Suprapubic skin (tissue), 4 donors: ENCODE measurements at regions not wholly inside any gene's neighbourhood (a gene's known extent, or its start where the extent isn't known, plus 50 kb on each side); places are given as distances from the start of the nearest gene placed in this dataset.

Source experiments
- DNase-seq, 2 donors: peaks; one replicate each; pipeline ENCODE4 v3.0.0-alpha.2; 2019; ENCODE audit warnings: low spot score in 2 of 2
- H3K27ac ChIP-seq: fragments of 200-600 bp; sonication (generic); one replicate; pipeline ENCODE4 v1.5.1; 2019
- H3K27me3 ChIP-seq: fragments of 200-600 bp; sonication (generic); one replicate; pipeline ENCODE4 v1.5.1; 2019
- H3K36me3 ChIP-seq: fragments of 200-600 bp; sonication (generic); one replicate; pipeline ENCODE4 v1.5.1; 2019
- H3K4me1 ChIP-seq: fragments of 200-600 bp; sonication (generic); one replicate; pipeline ENCODE4 v1.5.1; 2019
- H3K4me3 ChIP-seq: fragments of 200-600 bp; sonication (generic); one replicate; pipeline ENCODE4 v1.5.1; 2019; ENCODE audit warnings: mild to moderate bottlenecking
- H3K9me3 ChIP-seq: fragments of 200-600 bp; sonication (generic); one replicate; pipeline ENCODE4 v1.5.1; 2019
- CTCF ChIP-seq, 2 donors: fragments of 200-600 bp in 1 of 2; fragments of 450-650 bp in 1 of 2; sonication (generic) in 1 of 2; IDR thresholded peaks; one replicate each; pipeline ENCODE4 v1.5.1; 2016 to 2019; ENCODE audit warnings: antibody characterized with exemption in 2 of 2, mild to moderate bottlenecking in 1 of 2, moderate library complexity in 1 of 2
- EP300 ChIP-seq: sonication (generic); formaldehyde crosslinking; IDR thresholded peaks from one replicate; pipeline ENCODE4 v1.6.1; 2017; ENCODE audit warnings: antibody characterized with exemption
- POLR2A ChIP-seq, 2 donors: fragments of 450-650 bp; IDR thresholded peaks; one replicate each; pipeline ENCODE4 v1.6.1; 2017; ENCODE audit warnings: antibody characterized with exemption in 2 of 2, mild to moderate bottlenecking in 2 of 2, moderate library complexity in 2 of 2
- POLR2AphosphoS5 ChIP-seq, 3 donors: sonication (generic); formaldehyde crosslinking; IDR thresholded peaks; one replicate each; pipeline ENCODE4 v1.6.1; 2017; ENCODE audit warnings: antibody characterized with exemption in 3 of 3
- WGBS: methylation state at CpG from one replicate; pipeline ENCODE4 v1.1.5; 2018; 5-methylcytosine and 5-hydroxymethylcytosine counted together

GRCh38 chr3:118400086-118400485 lies 634.6 kb downstream of the IGSF11 start:
- Histone ChIP-seq H3K9me3 (no peaks in the 10 kb centered on the region), H3K27ac (no peak overlapping the region), H3K36me3 (no peaks in the 10 kb centered on the region), H3K4me1 (no peaks in the 10 kb centered on the region), H3K4me3 (no peak overlapping the region), H3K27me3 (no peaks in the 10 kb centered on the region)
- TF ChIP-seq EP300 (no peak), POLR2A (IDR thresholded peaks at IDR 0.05) (no peak)
- 72% methylated on average over 2 of the region's 2 CpGs for WGBS
- no peak for DNase-seq

- H3K4me3 ChIP-seq, result no peak overlapping the region
- TF ChIP-seq POLR2AphosphoS5 (IDR thresholded peaks at IDR 0.05) (no peak), POLR2A (IDR thresholded peaks at IDR 0.05) (no peak), EP300 (no peak), CTCF (IDR thresholded peaks at IDR 0.05) (no peak)
- H3K27me3 ChIP-seq, result no peaks in the 10 kb centered on the region
- H3K27ac ChIP-seq, result no peak overlapping the region
- no peaks in the 10 kb centered on the region for H3K4me1 ChIP-seq
- 55% methylated on average over 1 of the region's 1 CpG for WGBS
- no peaks in the 10 kb centered on the region for H3K9me3 ChIP-seq
- DNase-seq, result no peak
- no peaks in the 10 kb centered on the region for H3K36me3 ChIP-seq
Measured at GRCh38 chr3:118400886-118401285, 633.8 kb downstream of the IGSF11 start.

DNA sequence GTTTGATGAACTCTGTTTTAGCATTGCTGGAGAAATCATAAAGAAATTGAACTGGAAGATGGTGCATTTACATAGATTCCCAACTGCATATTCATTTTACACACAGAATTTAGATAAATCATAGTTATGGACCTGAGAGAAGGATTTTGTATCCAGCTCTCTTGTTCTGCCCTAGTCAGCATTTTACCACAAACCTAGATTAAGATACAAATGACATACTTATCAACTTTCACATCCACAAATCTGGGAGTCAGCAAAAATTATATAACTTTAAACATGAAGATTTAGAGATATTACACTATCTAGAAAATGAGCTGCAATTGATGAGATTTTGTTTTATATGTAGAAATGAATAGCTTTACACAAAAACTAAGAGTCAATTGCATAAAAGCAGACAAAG lies 632.8 kb downstream of the IGSF11 start:
- no peaks in the 10 kb centered on the region for H3K9me3 ChIP-seq
- H3K36me3 ChIP-seq, result no peaks in the 10 kb centered on the region
- TF ChIP-seq POLR2A (IDR thresholded peaks at IDR 0.05) (no peak), EP300 (no peak), CTCF (IDR thresholded peaks at IDR 0.05) (no peak)
- H3K27me3 ChIP-seq, result no peaks in the 10 kb centered on the region
- H3K27ac ChIP-seq, result no peak overlapping the region
- DNase-seq, result no peak
- no peak overlapping the region for H3K4me3 ChIP-seq
- H3K4me1 ChIP-seq, result no peaks in the 10 kb centered on the region

DNA sequence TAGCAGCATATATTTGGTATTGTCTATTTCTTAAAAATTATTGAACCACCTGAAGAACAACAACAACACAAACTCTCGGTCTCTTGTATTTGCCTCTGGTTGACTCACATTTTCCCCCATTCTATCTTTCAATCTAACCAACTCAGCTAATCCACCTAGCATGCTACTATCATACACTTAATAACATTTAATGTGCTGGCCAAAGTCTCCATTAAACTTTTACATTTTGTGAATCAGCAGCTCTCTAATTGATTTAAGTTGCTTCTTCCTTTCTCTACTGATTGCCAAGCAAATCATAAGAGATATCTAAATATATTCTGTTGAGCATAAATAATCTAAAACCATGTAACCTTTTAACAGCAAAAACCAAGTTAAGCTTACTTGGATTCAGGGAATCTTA lies 631.7 kb downstream of the IGSF11 start:
- no peak for DNase-seq
- Histone ChIP-seq H3K4me1 (no peaks in the 10 kb centered on the region), H3K4me3 (no peak overlapping the region), H3K27me3 (no peaks in the 10 kb centered on the region), H3K27ac (no peak overlapping the region), H3K36me3 (no peaks in the 10 kb centered on the region), H3K9me3 (no peaks in the 10 kb centered on the region)
- 96% methylated on average over 1 of the region's 1 CpG for WGBS
- TF ChIP-seq CTCF (IDR thresholded peaks at IDR 0.05) (no peak), POLR2A (IDR thresholded peaks at IDR 0.05) (no peak), EP300 (no peak), POLR2AphosphoS5 (IDR thresholded peaks at IDR 0.05) (no peak)

DNA sequence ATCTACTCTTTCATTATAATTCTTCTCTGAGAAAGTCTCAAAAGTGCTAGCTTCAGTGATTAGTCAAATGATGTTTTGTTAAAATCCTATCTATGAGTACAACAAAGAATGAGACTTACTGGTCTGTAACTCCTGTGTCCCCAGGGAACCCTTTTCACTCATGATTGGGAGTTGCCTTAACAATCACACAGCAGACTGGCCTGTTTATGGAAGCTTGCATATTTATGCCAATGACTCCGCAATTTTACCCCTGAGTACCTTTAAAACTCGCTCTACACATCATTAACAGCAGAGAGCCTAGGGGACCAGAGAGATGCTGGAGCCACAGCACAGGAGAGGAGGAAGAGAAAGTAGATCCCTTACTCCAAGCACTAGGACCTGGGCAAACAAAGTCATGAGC lies 628.1 kb downstream of the IGSF11 start:
- no peak for DNase-seq
- H3K27ac ChIP-seq, result no peak overlapping the region
- no peaks in the 10 kb centered on the region for H3K27me3 ChIP-seq
- TF ChIP-seq EP300 (no peak), POLR2A (IDR thresholded peaks at IDR 0.05) (no peak), CTCF (IDR thresholded peaks at IDR 0.05) (no peak), POLR2AphosphoS5 (IDR thresholded peaks at IDR 0.05) (no peak)
- H3K4me1 ChIP-seq, result no peaks in the 10 kb centered on the region
- H3K4me3 ChIP-seq, result no peak overlapping the region
- H3K9me3 ChIP-seq, result no peaks in the 10 kb centered on the region
- 85% methylated on average over 2 of the region's 2 CpGs for WGBS
- H3K36me3 ChIP-seq, result no peaks in the 10 kb centered on the region

DNA sequence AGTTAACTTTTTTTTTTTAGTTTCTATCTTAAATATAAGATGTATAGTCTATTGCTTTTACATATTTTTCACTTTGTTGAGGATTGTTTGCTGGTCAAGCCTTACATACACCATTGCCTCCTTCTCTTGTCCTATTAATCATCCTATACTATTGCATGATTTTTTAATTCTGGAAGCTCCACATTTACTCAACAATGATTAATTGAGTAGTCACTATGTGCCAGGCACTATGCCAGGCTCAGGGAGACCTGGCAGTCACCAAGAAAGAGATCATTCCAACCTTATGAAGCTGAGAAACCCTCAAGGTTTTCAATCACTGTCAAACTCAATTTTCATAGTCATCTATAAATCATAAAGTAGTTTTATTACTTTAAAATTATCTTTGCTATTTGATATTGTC lies 626.2 kb downstream of the IGSF11 start:
- no peak overlapping the region for H3K4me3 ChIP-seq
- H3K36me3 ChIP-seq, result no peaks in the 10 kb centered on the region
- no peaks in the 10 kb centered on the region for H3K9me3 ChIP-seq
- no peaks in the 10 kb centered on the region for H3K27me3 ChIP-seq
- no peak for TF ChIP-seq EP300
- no peak for TF ChIP-seq POLR2AphosphoS5 (IDR thresholded peaks at IDR 0.05)
- TF ChIP-seq CTCF (IDR thresholded peaks at IDR 0.05), result no peak
- TF ChIP-seq POLR2A (IDR thresholded peaks at IDR 0.05), result no peak
- H3K27ac ChIP-seq, result no peak overlapping the region
- no peak for DNase-seq
- no peaks in the 10 kb centered on the region for H3K4me1 ChIP-seq
